SJCRH30 (cell line): ENCODE measurements at regions not wholly inside any gene's neighbourhood (a gene's known extent, or its start where the extent isn't known, plus 50 kb on each side); places are given as distances from the start of the nearest gene placed in this dataset.
A peak's percentile ranks its signal among the peaks of the same experiment; 100 is the strongest.

Source experiments
- DNase-seq, 2 experiments: peaks; one replicate each; pipeline ENCODE4 v3.0.0-alpha.2; 2015 to 2020
- H3K27ac ChIP-seq: fragments of 250-450 bp; sonication (Bioruptor Pico); 2 replicates; pipeline ENCODE4 v1.5.1; 2020; ENCODE audit warnings: mild to moderate bottlenecking, moderate library complexity
- H3K27me3 ChIP-seq: fragments of 250-450 bp; sonication (Bioruptor Pico); 2 replicates; pipeline ENCODE4 v1.5.1; 2020; ENCODE audit warnings: mild to moderate bottlenecking, moderate library complexity
- H3K36me3 ChIP-seq: fragments of 250-450 bp; sonication (Bioruptor Pico); 2 replicates; pipeline ENCODE4 v1.5.1; 2020; ENCODE audit warnings: mild to moderate bottlenecking, moderate library complexity
- H3K4me1 ChIP-seq: fragments of 250-450 bp; sonication (Bioruptor Pico); 2 replicates; pipeline ENCODE4 v1.5.1; 2020; ENCODE audit warnings: mild to moderate bottlenecking, moderate library complexity
- H3K4me3 ChIP-seq: fragments of 250-450 bp; sonication (Bioruptor Pico); 2 replicates; pipeline ENCODE4 v1.5.1; 2020; ENCODE audit warnings: mild to moderate bottlenecking, moderate library complexity
- H3K9me3 ChIP-seq: fragments of 250-450 bp; sonication (Bioruptor Pico); replicated peaks from 2 replicates; pipeline ENCODE4 v1.5.1; 2020; ENCODE audit warnings: mild to moderate bottlenecking, moderate library complexity

- no peaks in the 10 kb centered on the region for H3K4me1 ChIP-seq
- no peak overlapping the region for H3K4me3 ChIP-seq
- no peaks in the 10 kb centered on the region for H3K27me3 ChIP-seq
- no peak overlapping the region for H3K27ac ChIP-seq
- no peaks in the 10 kb centered on the region for H3K9me3 ChIP-seq
- H3K36me3 ChIP-seq = no peaks in the 10 kb centered on the region
- no peak for DNase-seq
Observed at GRCh38 chr2:22499082-22499839, 885.7 kb upstream of the KLHL29 start.

- Histone ChIP-seq H3K36me3 (no peaks in the 10 kb centered on the region), H3K27ac (no peak overlapping the region), H3K9me3 (no peaks in the 10 kb centered on the region), H3K4me1 (no peaks in the 10 kb centered on the region), H3K27me3 (no peaks in the 10 kb centered on the region), H3K4me3 (no peak overlapping the region)
- no peak for DNase-seq
Observed at GRCh38 chr2:22500555-22500935, 884.4 kb upstream of the KLHL29 start.

- no peak overlapping the region for H3K4me3 ChIP-seq
- no peaks in the 10 kb centered on the region for H3K4me1 ChIP-seq
- H3K9me3 ChIP-seq = no peaks in the 10 kb centered on the region
- H3K27me3 ChIP-seq = no peaks in the 10 kb centered on the region
- no peak for DNase-seq
- no peak overlapping the region for H3K27ac ChIP-seq
- no peaks in the 10 kb centered on the region for H3K36me3 ChIP-seq
Observed at GRCh38 chr2:22501851-22502250, 883.1 kb upstream of the KLHL29 start.

- no peaks in the 10 kb centered on the region for H3K9me3 ChIP-seq
- no peak overlapping the region for H3K27ac ChIP-seq
- no peaks in the 10 kb centered on the region for H3K4me1 ChIP-seq
- H3K27me3 ChIP-seq = 0 out of 2 replicates have a peak, but pooled peaks cover 5% of the 10 kb centered on the region
- H3K36me3 ChIP-seq = no peaks in the 10 kb centered on the region
- DNase-seq = no peak
- no peak overlapping the region for H3K4me3 ChIP-seq
Observed at GRCh38 chr2:22513563-22513962, 871.4 kb upstream of the KLHL29 start.

GRCh38 chr2:22517141-22517540 lies 867.8 kb upstream of the KLHL29 start:
- Histone ChIP-seq H3K36me3 (no peaks in the 10 kb centered on the region), H3K4me1 (no peaks in the 10 kb centered on the region), H3K27ac (no peak overlapping the region), H3K9me3 (no peaks in the 10 kb centered on the region), H3K4me3 (no peak overlapping the region), H3K27me3 (no peaks in the 10 kb centered on the region)
- no peak for DNase-seq

GRCh38 chr2:22518641-22519040 lies 866.3 kb upstream of the KLHL29 start:
- DNase-seq = no peak

GRCh38 chr2:22520369-22521288 lies 864.4 kb upstream of the KLHL29 start:
- Histone ChIP-seq H3K36me3 (no peaks in the 10 kb centered on the region), H3K4me1 (no peaks in the 10 kb centered on the region), H3K4me3 (no peak overlapping the region), H3K9me3 (no peaks in the 10 kb centered on the region), H3K27ac (no peak overlapping the region), H3K27me3 (no peaks in the 10 kb centered on the region)
- DNase-seq = no peak

More at GRCh38 chr2:22518641-22519040, 866.3 kb upstream of the KLHL29 start:
- Histone ChIP-seq H3K9me3 (no peaks in the 10 kb centered on the region), H3K4me3 (no peak overlapping the region), H3K4me1 (no peaks in the 10 kb centered on the region), H3K27ac (no peak overlapping the region), H3K36me3 (no peaks in the 10 kb centered on the region), H3K27me3 (no peaks in the 10 kb centered on the region)

GRCh38 chr2:22521620-22522019 lies 863.4 kb upstream of the KLHL29 start:
- no peak overlapping the region for H3K4me3 ChIP-seq
- DNase-seq = no peak
- no peaks in the 10 kb centered on the region for H3K4me1 ChIP-seq
- H3K27ac ChIP-seq = no peak overlapping the region
- no peaks in the 10 kb centered on the region for H3K36me3 ChIP-seq
- H3K27me3 ChIP-seq = no peaks in the 10 kb centered on the region
- H3K9me3 ChIP-seq = no peaks in the 10 kb centered on the region

GRCh38 chr2:22525681-22526080 lies 859.3 kb upstream of the KLHL29 start:
- H3K4me3 ChIP-seq = no peak overlapping the region
- H3K4me1 ChIP-seq = no peaks in the 10 kb centered on the region
- H3K9me3 ChIP-seq = no peaks in the 10 kb centered on the region
- no peak overlapping the region for H3K27ac ChIP-seq
- no peaks in the 10 kb centered on the region for H3K27me3 ChIP-seq
- H3K36me3 ChIP-seq = no peaks in the 10 kb centered on the region
- DNase-seq = no peak

- Histone ChIP-seq H3K9me3 (no peaks in the 10 kb centered on the region), H3K4me1 (no peaks in the 10 kb centered on the region), H3K4me3 (no peak overlapping the region), H3K27me3 (no peaks in the 10 kb centered on the region), H3K27ac (no peak overlapping the region), H3K36me3 (no peaks in the 10 kb centered on the region)
- DNase-seq = no peak
Observed at GRCh38 chr2:22530131-22530530, 854.8 kb upstream of the KLHL29 start.

GRCh38 chr2:22536133-22536532 lies 848.8 kb upstream of the KLHL29 start:
- Histone ChIP-seq H3K4me1 (no peaks in the 10 kb centered on the region), H3K4me3 (no peak overlapping the region), H3K36me3 (no peaks in the 10 kb centered on the region), H3K27ac (no peak overlapping the region), H3K9me3 (no peaks in the 10 kb centered on the region), H3K27me3 (no peaks in the 10 kb centered on the region)
- no peak for DNase-seq

GRCh38 chr2:22554453-22554852 lies 830.5 kb upstream of the KLHL29 start:
- Histone ChIP-seq H3K4me3 (no peak overlapping the region), H3K4me1 (no peaks in the 10 kb centered on the region)

GRCh38 chr2:22557406-22557805 lies 827.6 kb upstream of the KLHL29 start:
- no peaks in the 10 kb centered on the region for H3K36me3 ChIP-seq
- H3K4me1 ChIP-seq = no peaks in the 10 kb centered on the region
- no peaks in the 10 kb centered on the region for H3K9me3 ChIP-seq
- no peaks in the 10 kb centered on the region for H3K27me3 ChIP-seq
- no peak overlapping the region for H3K4me3 ChIP-seq
- no peak overlapping the region for H3K27ac ChIP-seq
- DNase-seq = no peak

More at GRCh38 chr2:22554453-22554852, 830.5 kb upstream of the KLHL29 start:
- H3K27me3 ChIP-seq = no peaks in the 10 kb centered on the region
- no peaks in the 10 kb centered on the region for H3K36me3 ChIP-seq
- no peak overlapping the region for H3K27ac ChIP-seq
- H3K9me3 ChIP-seq = no peaks in the 10 kb centered on the region
- DNase-seq = no peak

GRCh38 chr2:22560021-22560420 lies 825.0 kb upstream of the KLHL29 start:
- Histone ChIP-seq H3K27me3 (no peaks in the 10 kb centered on the region), H3K27ac (no peak overlapping the region), H3K9me3 (no peaks in the 10 kb centered on the region), H3K4me1 (no peaks in the 10 kb centered on the region), H3K4me3 (no peak overlapping the region), H3K36me3 (no peaks in the 10 kb centered on the region)
- DNase-seq = no peak

GRCh38 chr2:22579341-22579740 lies 805.6 kb upstream of the KLHL29 start:
- H3K9me3 ChIP-seq = no peaks in the 10 kb centered on the region; the same call in none of the 2 replicates

More at GRCh38 chr2:22579341-22579740, 805.6 kb upstream of the KLHL29 start:
- DNase-seq = peak in 1 of 2 experiments; percentile 30
- Histone ChIP-seq H3K36me3 (no peaks in the 10 kb centered on the region), H3K4me1 (no peaks in the 10 kb centered on the region), H3K27me3 (no peaks in the 10 kb centered on the region), H3K27ac (no peak overlapping the region), H3K4me3 (no peak overlapping the region)
